ENCODE measurements at regions not wholly inside any gene's neighbourhood (a gene's known extent, or its start where the extent isn't known, plus 50 kb on each side); places are given as distances from the start of the nearest gene placed in this dataset.
"Not testable (repeated sequence)": the region's sequence is repeated elsewhere in the genome, so short reads cannot be mapped to it uniquely, and the experiment has no call there.

DNA sequence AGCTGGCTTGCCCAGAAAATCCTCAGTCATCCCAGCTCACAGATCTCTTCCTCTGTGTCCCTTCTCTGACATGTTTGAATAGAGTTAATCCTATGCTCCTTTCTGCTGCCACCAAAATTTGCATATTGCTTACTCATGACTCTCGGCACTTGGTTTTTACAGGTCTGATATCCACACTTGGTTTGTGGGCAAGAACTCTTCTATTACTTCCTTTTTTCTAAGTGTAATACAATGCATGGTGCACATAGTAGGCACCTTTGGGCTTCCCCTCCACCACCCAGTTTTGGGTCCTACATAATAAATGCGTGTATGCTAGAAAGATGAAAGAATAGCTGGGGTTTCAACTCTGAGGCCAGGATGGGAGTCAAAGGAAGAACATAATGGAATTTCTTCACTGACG lies 69.7 kb upstream of the GRK3 start:
- Histone ChIP-seq H3K27me3 (ENCODE audit: insufficient read depth in 3 of 3, low read length in 2 of 3) (peaks cover 0 to 2% (median 0%) of the 10 kb centered on the region in 3 donors), H3K4me3 (no peak overlapping the region), H3K36me3 (ENCODE audit: insufficient read depth in 1 of 2, low read depth in 1 of 2) (peaks cover 0 to 3% of the 10 kb centered on the region in 2 donors), H3K27ac (no peak overlapping the region), H3K4me1 (no peaks in the 10 kb centered on the region), H3K9me3 (no peaks in the 10 kb centered on the region)
- TF ChIP-seq CTCF (IDR thresholded peaks at IDR 0.05): no peak
- WGBS, 3 donors: 74 to 77% (median 75%) methylated on average over 3 of the region's 3 CpGs
- ATAC-seq (no peak), DNase-seq (no peak)
- intact Hi-C loops (cut with DNase I): no loop called here

- intact Hi-C loops (cut with DNase I): no loop called here
- ATAC-seq (no peak), DNase-seq (no peak)
- 95 to 100% (median 100%) methylated on average over 1 of the region's 1 CpG for WGBS, 3 donors
- Histone ChIP-seq H3K27me3 (ENCODE audit: insufficient read depth in 3 of 3, low read length in 2 of 3) (peaks cover 0 to 2% (median 0%) of the 10 kb centered on the region in 3 donors), H3K27ac (no peak overlapping the region), H3K9me3 (no peaks in the 10 kb centered on the region), H3K4me1 (no peaks in the 10 kb centered on the region), H3K36me3 (ENCODE audit: insufficient read depth in 1 of 2, low read depth in 1 of 2) (peaks cover 0 to 3% of the 10 kb centered on the region in 2 donors), H3K4me3 (no peak overlapping the region)
- no peak for TF ChIP-seq CTCF (IDR thresholded peaks at IDR 0.05)
Observed at GRCh38 chr22:25495285-25495684, 69.2 kb upstream of the GRK3 start.

DNA sequence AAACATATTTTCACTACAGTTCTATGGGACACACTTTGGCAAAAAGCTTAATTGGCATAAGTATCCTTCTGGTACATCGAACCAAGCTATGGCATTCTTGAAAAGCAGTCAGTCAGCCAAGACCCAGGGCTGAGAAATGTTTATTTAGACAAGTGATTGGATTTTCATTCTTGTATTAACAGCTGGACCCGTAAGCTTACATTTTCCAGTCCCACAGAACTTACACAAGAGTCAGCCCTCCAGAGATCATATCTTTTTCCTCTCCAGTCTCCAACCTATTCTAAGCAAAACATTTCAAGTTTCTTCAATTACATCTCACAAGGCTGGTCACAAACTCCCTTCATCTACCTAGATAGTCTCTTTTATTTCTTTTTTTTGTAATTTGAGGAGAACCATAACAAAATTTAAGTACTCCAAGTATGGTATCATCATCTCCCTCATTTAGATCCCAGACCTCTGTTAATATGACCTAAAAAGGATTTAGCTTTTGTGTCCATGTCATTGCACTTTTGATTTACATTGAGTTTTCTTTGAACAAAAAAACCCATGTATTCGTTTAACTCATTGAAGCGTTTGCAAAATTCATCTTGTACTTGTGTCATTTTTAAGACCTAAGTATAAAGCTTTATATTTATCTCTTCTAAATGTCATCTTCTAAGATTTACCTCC lies 67.9 kb upstream of the GRK3 start:
- DNase-seq (no peak), ATAC-seq (no peak)
- Histone ChIP-seq H3K4me3 (no peak overlapping the region), H3K9me3 (no peaks in the 10 kb centered on the region), H3K27me3 (ENCODE audit: insufficient read depth in 3 of 3, low read length in 2 of 3) (peaks cover 0 to 2% (median 0%) of the 10 kb centered on the region in 3 donors), H3K36me3 (ENCODE audit: insufficient read depth in 1 of 2, low read depth in 1 of 2) (no peaks in the 10 kb centered on the region), H3K4me1 (no peaks in the 10 kb centered on the region), H3K27ac (no peak overlapping the region)
- intact Hi-C loops (cut with DNase I): no loop called here
- TF ChIP-seq CTCF (IDR thresholded peaks at IDR 0.05): no peak
- WGBS, 3 donors: 65 to 78% (median 76%) methylated on average over 4 of the region's 4 CpGs

- Histone ChIP-seq H3K27me3 (ENCODE audit: insufficient read depth in 3 of 3, low read length in 2 of 3) (peaks cover 0 to 2% (median 0%) of the 10 kb centered on the region in 3 donors), H3K36me3 (ENCODE audit: insufficient read depth in 1 of 2, low read depth in 1 of 2) (no peaks in the 10 kb centered on the region), H3K9me3 (no peaks in the 10 kb centered on the region), H3K4me1 (no peaks in the 10 kb centered on the region), H3K27ac (no peak overlapping the region), H3K4me3 (no peak overlapping the region)
- DNase-seq (no peak), ATAC-seq (no peak)
- intact Hi-C loops (cut with DNase I): no loop called here
- WGBS, 3 donors: 29 to 36% (median 33%) methylated on average over 2 of the region's 2 CpGs
- no peak for TF ChIP-seq CTCF (IDR thresholded peaks at IDR 0.05)
Observed at GRCh38 chr22:25497181-25497641, 67.3 kb upstream of the GRK3 start.

DNA sequence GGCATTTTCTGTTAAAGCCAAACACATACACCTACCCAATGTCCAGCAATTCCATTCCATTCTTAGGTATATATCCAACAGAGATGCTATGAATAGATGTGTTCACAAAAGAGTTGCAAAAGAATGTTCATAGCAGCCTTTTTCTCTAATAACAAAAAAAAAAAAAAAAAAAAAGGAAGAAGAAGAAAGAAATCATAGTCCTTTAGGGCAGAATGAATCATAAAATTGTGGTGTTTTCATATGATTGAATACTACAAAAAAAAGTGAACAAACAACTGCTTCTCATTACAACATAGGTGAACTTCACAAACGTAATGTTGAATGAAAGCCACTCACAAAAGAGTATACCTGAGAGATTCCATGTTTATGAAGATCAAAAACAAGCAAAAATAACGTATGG lies 66.8 kb upstream of the GRK3 start:
- no peaks in the 10 kb centered on the region for H3K4me1 ChIP-seq
- intact Hi-C loops (cut with DNase I): no loop called here
- ATAC-seq (no peak), DNase-seq (no peak)
- TF ChIP-seq CTCF (IDR thresholded peaks at IDR 0.05): no peak
- no peak overlapping the region for H3K4me3 ChIP-seq
- WGBS, 3 donors: 77 to 89% (median 82%) methylated on average over 2 of the region's 2 CpGs
- no peaks in the 10 kb centered on the region for H3K36me3 ChIP-seq (ENCODE audit: insufficient read depth in 1 of 2, low read depth in 1 of 2)
- no peaks in the 10 kb centered on the region for H3K9me3 ChIP-seq
- H3K27ac ChIP-seq: no peak overlapping the region
- H3K27me3 ChIP-seq (ENCODE audit: insufficient read depth in 3 of 3, low read length in 2 of 3): peaks cover 0 to 2% (median 0%) of the 10 kb centered on the region in 3 donors

DNA sequence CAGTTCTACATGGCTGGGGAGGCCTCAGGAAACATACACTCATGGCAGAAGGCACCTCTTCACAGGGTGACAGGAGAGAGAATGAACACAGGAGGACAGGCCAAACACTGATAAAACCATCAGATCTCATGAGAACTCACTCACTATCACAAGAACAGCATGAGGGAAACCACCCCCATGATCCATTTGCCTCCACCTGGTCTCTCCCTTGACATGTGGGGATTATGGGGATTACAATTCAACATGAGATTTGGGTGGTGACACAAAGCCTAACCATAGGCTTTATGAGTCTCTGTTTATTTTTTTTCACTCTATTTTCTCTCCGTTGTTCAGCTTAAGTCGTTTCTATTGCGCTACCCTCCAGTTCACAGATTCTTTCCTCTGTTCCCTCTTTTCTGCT lies 63.8 kb upstream of the GRK3 start:
- ATAC-seq; H3K27me3 ChIP-seq (ENCODE audit: insufficient read depth in 3 of 3, low read length in 2 of 3); H3K27ac ChIP-seq; H3K36me3 ChIP-seq (ENCODE audit: insufficient read depth in 1 of 2, low read depth in 1 of 2); intact Hi-C loops (cut with DNase I); H3K9me3 ChIP-seq; DNase-seq; H3K4me3 ChIP-seq; H3K4me1 ChIP-seq: not testable (repeated sequence)
- 50 to 83% (median 80%) methylated on average over 3 of the region's 3 CpGs for WGBS, 3 donors

DNA sequence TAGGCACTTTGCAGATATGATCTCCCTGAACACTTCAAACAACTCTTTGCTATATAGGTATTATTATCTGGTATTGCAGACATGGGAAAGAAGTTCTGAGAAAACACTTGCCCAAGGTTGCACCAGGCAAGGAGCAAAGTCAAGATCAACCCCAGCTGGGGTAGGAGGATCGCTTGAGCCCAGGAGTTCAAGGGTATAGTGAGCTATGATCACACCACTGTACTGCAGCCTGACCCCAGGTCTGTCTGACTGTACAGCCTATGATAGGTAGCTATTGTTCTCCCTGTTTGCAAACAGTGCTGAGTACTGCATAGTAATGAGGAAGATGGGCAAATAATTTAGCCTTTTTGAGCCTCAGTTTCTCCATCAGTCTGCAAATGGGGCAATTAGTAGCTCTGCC lies 60.5 kb upstream of the GRK3 start:
- 75 to 100% (median 88%) methylated on average over 1 of the region's 1 CpG for WGBS, 3 donors
- H3K4me3 ChIP-seq; H3K9me3 ChIP-seq; H3K36me3 ChIP-seq (ENCODE audit: insufficient read depth in 1 of 2, low read depth in 1 of 2); intact Hi-C loops (cut with DNase I); H3K27me3 ChIP-seq (ENCODE audit: insufficient read depth in 3 of 3, low read length in 2 of 3); ATAC-seq; H3K4me1 ChIP-seq; H3K27ac ChIP-seq; DNase-seq: not testable (repeated sequence)
